Non-pigmented ciliary epithelial cell (primary cell): ENCODE measurements at regions not wholly inside any gene's neighbourhood (a gene's known extent, or its start where the extent isn't known, plus 50 kb on each side); places are given as distances from the start of the nearest gene placed in this dataset.

Experiments used
- DNase-seq: peaks from one replicate; pipeline ENCODE4 v3.0.0-alpha.2; 2010; ENCODE audit warnings: low read depth

- no peak for DNase-seq
These were observed 170.3 kb downstream of the ZPLD1 start for GRCh38 chr3:102605153-102605552.

GRCh38 chr3:102608875-102609274 lies 174.1 kb downstream of the ZPLD1 start:
- DNase-seq: no peak

- DNase-seq: no peak
These were observed 179.3 kb downstream of the ZPLD1 start for GRCh38 chr3:102614021-102614569.

DNA sequence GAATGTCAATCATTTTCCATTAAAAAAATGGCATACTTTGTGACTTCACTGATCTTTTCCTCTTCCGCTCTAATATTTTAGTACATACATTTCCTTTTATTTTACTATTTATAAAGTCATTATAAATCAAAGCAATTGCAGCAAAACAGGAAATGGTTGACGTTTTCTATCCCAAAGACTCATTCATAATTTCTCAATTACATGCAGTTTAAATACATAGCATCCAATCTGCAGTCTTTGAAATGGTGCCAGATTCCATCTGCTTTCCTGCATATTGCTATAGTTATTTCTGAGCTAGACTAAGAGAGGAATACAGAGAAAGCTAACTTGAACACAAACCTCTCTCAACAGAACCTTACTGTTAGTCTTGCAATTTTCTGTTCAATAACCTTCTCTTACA lies 179.8 kb downstream of the ZPLD1 start:
- no peak for DNase-seq

DNA sequence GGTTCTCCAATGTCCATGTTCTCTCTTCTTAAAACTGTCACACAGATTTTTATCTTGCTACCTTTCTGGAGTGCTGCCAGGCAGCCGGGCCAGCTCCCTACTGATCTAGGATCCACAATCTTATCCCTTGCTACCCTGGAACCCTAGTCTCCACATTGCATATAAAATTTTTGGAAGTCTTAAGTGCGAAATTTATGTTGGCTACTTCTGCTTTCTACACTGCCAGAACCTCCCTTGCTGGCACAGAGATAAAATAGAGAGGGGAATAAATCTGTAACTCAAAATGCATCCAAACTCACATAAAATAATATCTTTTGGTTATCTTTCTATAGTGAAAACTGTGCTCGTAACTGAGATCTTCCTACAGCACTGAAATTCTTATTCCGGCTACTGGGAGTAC lies 182.6 kb downstream of the ZPLD1 start:
- no peak for DNase-seq

DNA sequence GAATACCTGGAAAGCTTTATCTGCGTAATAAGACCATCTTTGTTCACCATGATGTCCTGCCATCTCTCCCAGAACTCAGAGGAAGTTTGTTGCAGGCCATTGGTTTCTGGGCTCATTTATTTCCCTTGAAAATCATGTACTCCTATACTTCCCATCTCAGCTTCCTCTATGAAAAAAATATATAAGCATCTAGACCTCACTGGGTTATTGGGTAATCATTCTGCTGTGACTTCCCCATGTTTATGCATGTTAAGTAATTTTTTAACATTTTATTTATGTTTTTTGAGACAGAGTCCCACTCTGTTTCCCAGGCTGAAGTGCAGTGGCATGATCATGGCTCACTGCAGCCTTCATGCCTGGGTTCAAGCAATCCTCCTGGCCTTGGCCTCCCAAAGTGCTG lies 184.5 kb downstream of the ZPLD1 start:
- DNase-seq: no peak

GRCh38 chr3:102629943-102630342 lies 195.1 kb downstream of the ZPLD1 start:
- DNase-seq: no peak

- no peak for DNase-seq
These were observed 195.7 kb downstream of the ZPLD1 start for GRCh38 chr3:102630531-102630930.

DNA sequence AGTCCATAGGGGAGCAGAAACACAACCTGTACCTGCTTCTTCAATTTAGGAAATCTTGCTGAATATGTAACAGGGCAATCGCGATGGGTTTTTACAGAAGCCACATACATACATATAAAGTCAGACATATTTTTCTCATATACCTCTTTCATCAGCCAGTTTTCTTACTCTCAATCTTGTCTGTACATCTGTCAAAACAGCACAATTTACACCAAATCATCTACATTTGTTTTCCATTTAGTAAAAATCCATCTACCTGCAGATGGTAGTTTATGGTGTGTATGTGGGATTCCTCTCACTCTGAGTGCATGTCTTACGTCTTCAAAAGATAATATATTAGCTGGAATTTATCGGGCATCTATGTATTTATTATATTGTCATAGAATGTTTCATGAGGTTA lies 208.7 kb downstream of the ZPLD1 start:
- no peak for DNase-seq

- DNase-seq: no peak
These were observed 211.7 kb downstream of the ZPLD1 start for GRCh38 chr3:102646557-102646956.

- DNase-seq: no peak
These were observed 225.8 kb downstream of the ZPLD1 start for GRCh38 chr3:102660653-102661052.

GRCh38 chr3:102661707-102662497 lies 227.1 kb downstream of the ZPLD1 start:
- no peak for DNase-seq

- no peak for DNase-seq
These were observed 227.6 kb downstream of the ZPLD1 start for GRCh38 chr3:102662498-102662772.

- DNase-seq: no peak
These were observed 229.3 kb downstream of the ZPLD1 start for GRCh38 chr3:102664126-102664525.

DNA sequence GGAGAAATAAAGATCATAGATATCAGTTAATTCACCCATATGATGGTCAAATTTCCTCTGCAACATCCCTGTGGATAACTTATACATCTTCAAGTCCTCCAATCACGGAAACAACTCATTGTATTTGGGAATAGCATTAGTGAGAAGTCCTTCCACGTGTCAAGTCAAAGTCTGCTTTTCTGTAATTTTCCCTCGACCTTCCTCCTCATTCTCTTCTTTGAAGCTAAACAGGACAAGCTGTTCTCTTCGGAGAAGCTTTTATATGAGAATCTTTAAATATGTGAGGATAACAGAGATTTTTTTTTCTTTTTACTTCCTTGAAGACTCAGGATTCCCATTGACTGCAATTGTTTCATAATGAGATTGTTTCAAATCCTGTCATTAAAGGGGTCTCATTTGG lies 230.4 kb downstream of the ZPLD1 start:
- no peak for DNase-seq

- no peak for DNase-seq
These were observed 233.4 kb downstream of the ZPLD1 start for GRCh38 chr3:102668247-102668646.

DNA sequence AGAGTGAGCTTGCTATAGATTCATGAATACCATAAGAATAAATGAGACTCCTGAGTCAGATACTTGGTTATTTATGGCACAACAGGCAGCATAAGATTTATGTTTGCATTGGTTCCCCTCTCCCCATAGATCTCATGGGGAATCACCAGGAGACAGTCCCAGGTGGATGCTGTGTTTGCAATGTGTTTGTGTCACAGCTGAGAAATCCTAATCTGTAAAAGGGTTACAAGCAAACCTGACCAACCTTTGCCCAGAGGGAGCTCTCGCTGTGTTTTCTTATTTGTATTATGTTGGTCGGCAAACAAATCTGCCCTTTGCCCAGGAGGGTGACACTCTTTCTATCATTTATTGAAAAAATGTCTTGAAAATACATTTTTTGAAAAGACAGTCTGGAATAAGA lies 236.2 kb downstream of the ZPLD1 start:
- DNase-seq: no peak

DNA sequence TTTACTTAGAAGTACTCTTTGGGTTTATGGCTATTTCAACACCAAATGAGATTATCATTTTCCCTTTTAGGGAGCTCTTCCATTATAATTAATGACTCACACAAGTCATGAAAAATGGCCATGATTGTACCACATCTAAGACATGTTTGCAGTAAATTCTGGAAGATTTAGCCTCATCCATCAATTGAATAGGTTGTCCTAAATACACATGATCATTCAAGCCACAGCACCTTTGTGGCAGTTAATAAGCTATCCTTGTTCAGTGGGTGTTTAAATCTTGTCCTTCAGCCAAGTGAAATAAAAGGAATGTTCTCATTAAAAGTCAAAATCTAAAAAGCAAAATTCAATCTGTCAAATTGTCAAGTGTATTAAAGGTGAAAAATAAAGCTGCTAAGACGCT lies 237.5 kb downstream of the ZPLD1 start:
- no peak for DNase-seq

DNA sequence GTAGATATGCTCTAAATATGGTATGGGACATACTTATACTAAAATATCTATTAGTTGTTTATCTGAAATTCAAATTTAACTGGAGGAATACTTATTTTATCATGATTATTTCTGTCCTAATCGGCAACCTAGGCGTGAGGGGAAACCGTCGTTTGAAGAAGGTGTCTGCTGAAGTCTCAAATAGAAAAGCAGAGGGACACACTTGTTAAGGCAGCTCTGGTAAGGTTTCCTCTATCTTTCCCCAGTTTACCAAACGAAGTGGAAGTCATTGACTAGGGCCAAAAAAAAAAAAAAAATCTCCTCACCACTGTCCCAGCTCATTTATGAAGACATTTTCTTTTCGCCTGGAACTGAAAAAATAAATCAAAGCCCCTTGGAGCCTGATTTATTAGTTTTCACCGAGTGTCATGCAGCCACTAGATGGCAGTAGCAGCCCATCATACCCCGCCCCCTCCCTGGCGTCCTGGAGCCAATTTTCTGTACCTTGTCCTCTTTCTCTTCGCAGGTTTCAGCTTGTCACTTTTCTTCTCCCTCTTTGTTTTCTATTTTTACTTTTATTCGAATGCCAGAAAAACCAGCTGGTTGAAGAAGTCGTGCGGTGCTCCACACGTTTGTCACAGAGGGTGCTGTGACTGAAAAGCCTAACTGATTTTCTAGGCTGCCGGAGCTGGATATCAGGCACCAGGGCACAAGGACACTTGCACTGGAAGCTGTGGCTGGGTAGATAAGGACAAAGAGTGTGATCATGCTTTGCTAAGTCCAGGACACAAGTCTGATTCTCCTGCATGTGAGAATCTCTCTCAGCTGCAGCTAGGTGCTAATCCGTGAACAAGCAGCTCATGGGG lies 238.7 kb downstream of the ZPLD1 start:
- DNase-seq: no peak

DNA sequence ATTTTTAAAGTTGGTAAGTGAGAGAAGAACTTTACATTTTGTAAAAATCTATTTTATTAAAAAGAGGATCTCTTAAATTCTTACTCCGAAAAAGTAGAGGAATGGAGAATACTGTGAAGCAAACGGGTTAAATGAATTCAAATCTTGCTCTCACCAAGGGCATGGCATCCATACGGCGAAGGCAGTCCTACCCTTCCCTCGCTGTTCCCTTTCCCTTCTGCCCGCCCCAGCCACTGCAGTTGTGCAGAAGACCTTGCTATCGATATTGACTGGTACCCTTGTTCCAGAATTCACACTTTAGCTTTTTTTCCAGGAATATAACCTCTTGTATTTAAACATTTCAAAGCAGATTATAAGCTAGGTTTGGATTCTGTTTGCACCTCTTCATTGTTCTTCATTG lies 239.5 kb downstream of the ZPLD1 start:
- no peak for DNase-seq

DNA sequence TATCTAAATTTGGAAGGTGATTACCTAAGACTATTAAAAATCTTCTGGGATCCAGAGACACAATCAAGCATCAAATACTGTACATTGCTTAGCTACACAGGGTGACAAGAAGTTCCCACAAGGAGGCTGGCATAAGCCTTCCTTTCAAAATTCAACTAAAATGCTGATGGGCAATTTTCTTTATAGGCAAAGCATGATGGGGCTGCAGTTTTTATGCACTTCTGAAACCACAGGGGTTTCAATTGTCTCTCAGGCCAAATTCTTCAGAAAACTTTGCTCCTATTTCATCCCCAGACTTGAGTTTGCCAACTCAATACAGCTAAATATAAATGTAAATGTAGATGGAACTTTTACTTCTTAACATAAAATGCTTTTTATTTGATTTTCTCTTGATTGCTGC lies 241.6 kb downstream of the ZPLD1 start:
- DNase-seq: no peak

- DNase-seq: no peak
These were observed 247.9 kb downstream of the ZPLD1 start for GRCh38 chr3:102682741-102683140.

GRCh38 chr3:102686792-102687191 lies 252.0 kb downstream of the ZPLD1 start:
- DNase-seq: no peak
